ENCODE measurements at regions not wholly inside any gene's neighbourhood (a gene's known extent, or its start where the extent isn't known, plus 50 kb on each side); places are given as distances from the start of the nearest gene placed in this dataset.
"Not testable (repeated sequence)": the region's sequence is repeated elsewhere in the genome, so short reads cannot be mapped to it uniquely, and the experiment has no call there.

DNA sequence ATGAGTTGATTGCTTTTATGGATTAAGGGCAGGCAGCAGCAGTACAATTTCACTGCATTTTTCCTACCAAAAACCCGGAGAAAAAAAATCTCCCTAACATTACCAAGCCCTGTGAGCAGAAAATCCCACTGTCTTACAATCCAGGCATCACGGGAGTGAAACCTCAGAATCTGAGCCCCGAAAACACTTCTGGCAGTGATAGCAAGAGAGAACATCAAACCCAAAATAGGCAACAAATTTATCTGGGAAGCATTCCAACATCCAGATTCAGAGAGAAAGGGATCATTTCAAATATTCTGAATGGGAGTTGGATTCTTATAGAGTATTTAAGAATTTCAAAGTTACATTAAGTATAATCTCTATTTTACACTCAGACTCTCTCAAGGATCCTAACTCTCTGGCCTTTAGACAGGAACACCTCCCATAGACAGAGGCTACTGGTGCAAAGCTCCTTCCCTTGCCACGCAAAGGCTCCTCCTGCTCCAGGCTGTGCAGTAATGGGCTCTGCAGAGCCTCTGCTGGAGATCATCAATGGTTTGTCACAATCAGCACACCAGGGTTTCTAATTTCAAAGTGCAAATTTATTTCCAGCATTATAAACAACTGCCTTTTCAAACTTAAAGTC lies 256.9 kb downstream of the PARM1 start:
- no peak for DNase-seq (ENCODE audit: low spot score)

DNA sequence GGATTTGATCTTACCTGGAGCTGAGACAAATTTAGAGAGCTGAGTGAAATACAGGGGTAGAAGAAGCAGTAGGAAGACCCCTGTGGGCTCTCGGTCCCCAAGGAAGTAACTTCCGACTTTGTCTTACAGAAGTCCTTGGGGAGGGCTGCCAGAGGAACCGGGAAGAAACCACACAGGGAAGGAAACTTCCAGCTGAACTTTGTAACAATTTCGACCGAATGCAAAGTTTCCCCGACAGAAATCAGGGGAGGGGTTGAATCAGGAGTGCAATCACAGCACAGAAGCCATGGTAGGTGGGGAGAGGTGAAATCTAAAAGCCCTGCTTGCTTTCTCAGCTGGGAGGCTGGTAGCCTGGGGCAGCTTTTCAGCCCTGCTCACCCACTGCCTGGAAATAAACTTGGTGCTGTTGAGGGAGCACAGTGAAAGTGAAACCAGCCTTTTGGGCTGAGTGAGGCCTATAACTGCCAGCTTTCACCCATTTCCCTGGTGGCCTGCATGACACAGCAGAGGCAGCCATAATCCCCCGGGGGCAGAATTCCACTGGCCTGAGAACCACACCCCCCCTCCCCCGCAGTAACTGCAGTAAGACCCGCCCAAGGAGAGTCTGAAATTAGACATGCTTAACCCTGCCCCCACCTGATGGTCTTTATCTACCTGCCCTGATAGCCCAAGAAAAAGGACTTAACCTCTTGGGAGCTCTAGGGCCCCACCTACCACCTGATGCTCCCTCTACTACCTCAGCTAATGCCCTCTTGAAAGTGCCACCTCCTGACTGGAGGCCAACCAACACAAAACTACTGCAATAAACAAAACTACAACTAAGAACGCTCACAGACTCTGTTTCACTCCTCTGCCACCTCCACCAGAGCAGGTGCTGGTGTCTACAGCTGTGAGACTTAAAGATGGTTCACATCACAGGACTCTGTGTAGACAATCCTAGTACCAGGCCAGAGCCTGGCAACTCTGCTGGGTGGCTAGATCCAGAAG lies 248.2 kb downstream of the PARM1 start:
- DNase-seq (ENCODE audit: low spot score), result peak; percentile 79

- DNase-seq (ENCODE audit: low spot score), result peak; percentile 40
These were observed 247.3 kb downstream of the PARM1 start for GRCh38 chr4:75180217-75180616.

GRCh38 chr4:75179510-75179909 lies 246.6 kb downstream of the PARM1 start:
- DNase-seq (ENCODE audit: low spot score), result no peak

- no peak for DNase-seq (ENCODE audit: low spot score)
These were observed 239.6 kb downstream of the PARM1 start for GRCh38 chr4:75172551-75172950.

- no peak for DNase-seq (ENCODE audit: low spot score)
These were observed 236.5 kb downstream of the PARM1 start for GRCh38 chr4:75169427-75169826.

- no peak for DNase-seq (ENCODE audit: low spot score)
These were observed 236.1 kb downstream of the PARM1 start for GRCh38 chr4:75169020-75169419.

GRCh38 chr4:75168548-75168947 lies 235.6 kb downstream of the PARM1 start:
- DNase-seq (ENCODE audit: low spot score), result no peak

DNA sequence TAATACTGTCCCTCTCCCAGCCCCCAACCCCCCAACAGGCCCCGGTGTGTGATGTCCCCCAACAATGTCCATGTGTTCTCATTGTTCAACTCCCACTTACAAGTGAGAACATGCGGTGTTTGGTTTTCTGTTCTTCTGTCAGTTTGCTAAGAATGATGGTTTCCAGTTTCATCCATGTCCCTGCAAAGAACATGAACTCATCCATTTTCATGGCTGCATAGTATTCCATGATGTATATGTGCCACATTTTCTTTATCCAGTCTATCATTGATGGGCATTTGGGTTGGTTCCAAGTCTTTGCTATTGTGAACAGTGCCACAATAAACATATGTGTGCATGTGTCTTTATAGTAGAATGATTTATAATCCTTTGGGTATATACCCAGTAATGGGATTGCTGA lies 232.2 kb downstream of the PARM1 start:
- not testable (repeated sequence) for DNase-seq (ENCODE audit: low spot score)

DNA sequence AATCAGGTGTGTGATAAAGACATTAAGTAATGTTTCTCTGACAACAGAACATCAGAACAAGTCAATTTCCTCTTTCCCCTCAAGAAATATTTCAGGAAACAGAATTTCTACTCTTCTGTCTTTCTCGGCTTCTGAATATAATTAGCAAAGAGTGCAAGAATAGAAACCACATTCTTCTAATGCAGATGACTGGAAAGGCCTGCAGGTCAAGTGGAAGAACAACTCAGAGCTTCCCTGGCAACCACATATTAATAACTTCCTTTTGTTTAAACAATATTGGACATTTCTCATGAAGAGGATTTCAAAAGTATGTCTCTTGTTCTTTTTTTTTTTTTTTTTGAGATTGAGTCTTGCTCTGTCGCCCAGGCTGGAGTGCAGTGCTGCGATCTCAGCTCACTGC lies 225.5 kb downstream of the PARM1 start:
- no peak for DNase-seq (ENCODE audit: low spot score)

DNA sequence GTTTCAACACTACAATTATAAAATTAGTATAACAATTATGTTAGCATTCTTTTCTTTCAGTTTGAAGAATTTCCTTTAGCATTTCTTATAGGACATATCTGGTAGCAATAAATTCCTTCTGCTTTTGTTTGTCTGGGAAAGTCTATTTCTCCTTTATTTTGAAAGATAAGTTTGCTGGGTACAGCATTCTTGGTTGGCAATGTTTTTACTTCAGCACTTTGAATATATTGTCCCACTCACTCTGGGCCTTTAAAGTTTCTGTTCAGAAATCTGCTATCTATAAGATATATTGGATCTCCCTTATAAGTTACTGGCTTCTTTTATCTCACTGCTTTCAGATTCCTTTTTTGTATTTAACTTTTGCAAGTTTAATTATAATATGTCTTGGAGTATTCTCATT lies 222.1 kb downstream of the PARM1 start:
- DNase-seq (ENCODE audit: low spot score), result no peak

DNA sequence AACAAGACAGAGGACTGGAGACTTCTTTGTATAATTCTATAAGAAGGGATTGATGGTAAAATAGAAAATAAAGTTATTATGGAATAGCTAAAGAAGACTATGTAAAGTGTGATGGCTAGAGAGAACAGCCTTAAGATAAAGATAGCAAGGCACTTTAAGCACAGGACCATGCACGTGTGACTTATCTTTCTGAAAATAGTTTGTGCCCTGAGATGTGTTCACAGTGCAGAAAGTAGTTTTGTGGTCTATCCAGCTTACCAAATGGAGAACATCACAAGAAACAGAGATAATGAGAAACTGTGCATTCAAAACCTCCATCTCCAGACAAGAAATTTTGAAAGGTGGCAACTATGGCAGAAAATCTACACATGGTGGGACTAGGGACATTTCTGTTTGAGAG lies 213.3 kb downstream of the PARM1 start:
- DNase-seq (ENCODE audit: low spot score), result no peak

- DNase-seq (ENCODE audit: low spot score), result no peak
These were observed 211.6 kb downstream of the PARM1 start for GRCh38 chr4:75144475-75144874.

DNA sequence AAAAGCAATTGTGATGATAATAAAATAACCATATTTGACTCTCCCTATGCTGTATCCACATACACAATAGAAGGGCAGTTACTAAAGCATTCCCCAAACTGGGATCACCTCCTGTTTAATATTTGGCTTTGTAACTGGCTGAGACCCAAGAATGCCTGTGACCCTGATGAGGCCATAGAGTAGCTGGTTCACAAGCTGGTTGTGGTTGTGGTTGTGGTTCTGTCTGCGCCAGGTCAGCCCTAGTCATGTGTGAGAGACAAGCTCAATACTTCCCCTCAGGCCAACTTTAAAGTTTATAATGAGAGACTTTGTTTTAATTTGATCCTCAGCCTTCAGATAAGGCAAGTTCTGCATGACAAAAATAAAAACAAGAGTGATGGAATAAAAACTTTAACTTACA lies 209.9 kb downstream of the PARM1 start:
- DNase-seq (ENCODE audit: low spot score), result no peak

- DNase-seq (ENCODE audit: low spot score), result no peak
These were observed 209.5 kb downstream of the PARM1 start for GRCh38 chr4:75142382-75142781.

DNA sequence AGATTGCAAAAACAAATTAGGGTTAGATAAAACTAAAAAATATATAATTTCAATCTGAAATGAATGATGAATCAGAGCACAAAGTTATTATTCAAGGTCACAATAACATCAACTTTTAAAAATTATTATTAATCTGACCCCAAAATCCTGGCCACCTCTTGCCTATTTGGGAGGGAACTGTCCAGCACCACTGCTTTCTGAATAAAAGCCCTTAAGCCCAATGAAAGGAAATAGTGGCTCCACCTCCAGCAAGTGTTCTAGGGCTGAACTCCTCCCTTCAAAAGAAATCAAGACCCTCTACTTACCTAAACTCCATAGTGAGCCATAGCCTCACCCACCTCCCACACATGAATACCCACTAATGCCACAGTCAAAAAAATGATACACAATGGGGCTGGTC lies 208.2 kb downstream of the PARM1 start:
- no peak for DNase-seq (ENCODE audit: low spot score)

DNA sequence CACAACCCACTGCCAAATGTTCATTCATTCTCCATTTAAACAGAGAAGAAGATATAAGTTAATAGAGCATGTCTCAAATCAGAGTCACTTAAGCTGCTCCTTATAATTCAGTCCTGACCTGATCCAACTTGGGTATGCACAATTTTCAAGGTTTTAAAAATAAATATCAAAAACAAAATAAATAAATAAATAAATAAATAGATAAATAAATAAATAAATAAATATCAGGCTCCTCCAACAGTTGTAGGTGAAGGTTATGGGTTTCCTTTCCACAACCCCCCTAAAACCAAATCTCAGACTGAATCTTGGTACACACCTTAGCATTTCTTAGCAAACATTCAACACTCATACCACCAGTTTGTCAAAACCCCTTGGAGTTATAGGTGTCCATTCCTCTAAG lies 204.4 kb downstream of the PARM1 start:
- DNase-seq (ENCODE audit: low spot score), result no peak

DNA sequence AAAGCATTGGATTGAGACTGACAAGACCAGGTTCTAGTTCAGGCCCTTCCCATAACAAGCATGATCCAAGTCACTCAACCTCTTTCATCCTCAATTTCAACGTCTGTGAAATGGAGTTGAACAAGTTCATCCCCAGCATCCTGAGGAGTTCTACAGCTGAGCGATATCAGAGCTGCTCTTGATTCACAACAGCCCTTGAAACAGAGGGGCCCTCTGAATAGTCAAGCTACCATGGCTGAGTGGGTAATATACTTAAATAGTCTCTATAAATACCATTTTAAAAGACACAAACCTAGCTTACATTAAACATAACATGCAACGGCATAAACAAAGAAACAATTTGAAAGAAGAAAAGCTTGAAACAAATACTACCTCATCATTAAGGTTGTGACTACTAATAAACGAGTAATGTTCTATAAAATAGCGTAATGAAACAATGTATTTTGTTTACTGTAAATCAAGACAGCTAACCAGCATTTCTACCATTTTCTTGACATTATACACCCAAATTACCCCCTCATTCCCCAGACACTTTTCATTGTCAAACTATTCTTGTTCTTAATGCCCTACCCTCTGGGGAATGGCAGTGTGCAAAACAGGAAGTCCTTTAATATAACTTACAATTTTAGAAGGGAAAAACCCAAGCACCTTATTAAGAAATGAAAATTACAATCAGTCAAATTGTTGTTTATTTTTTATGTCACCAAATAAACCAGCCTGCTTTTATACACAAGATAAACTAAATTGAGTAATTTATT lies 202.3 kb downstream of the PARM1 start:
- DNase-seq (ENCODE audit: low spot score), result no peak

- not testable (repeated sequence) for DNase-seq (ENCODE audit: low spot score)
These were observed 194.0 kb downstream of the PARM1 start for GRCh38 chr4:75126870-75127269.

GRCh38 chr4:75126058-75126457 lies 193.1 kb downstream of the PARM1 start:
- DNase-seq (ENCODE audit: low spot score), result no peak

GRCh38 chr4:75122424-75123014 lies 189.6 kb downstream of the PARM1 start:
- DNase-seq (ENCODE audit: low spot score), result no peak

DNA sequence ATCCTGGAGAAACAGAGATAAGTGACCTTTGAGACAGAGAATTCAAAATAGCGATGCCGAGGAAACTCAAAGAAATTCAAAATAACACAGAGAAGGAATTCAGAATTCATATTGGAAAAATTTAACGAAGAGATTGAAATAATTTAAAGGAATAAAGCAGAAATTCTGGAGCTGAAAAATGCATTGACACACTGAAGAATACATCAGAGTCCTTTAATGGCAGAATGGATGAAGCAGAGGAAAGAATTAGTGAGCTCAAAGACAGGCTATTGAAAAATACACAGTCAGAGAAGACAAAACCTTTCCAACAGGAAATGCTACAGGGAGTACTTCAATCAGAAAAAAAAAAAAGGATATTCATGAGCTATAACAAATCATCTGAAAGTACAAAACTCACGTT lies 185.8 kb downstream of the PARM1 start:
- DNase-seq (ENCODE audit: low spot score), result no peak

Measured in LoVo (cell line).